ENCODE measurements at regions not wholly inside any gene's neighbourhood (a gene's known extent, or its start where the extent isn't known, plus 50 kb on each side); places are given as distances from the start of the nearest gene placed in this dataset.

GRCh38 chr4:20615486-20616260 lies 84.6 kb upstream of the PACRGL start:
- no peak for ATAC-seq (ENCODE audit: poor library complexity)
- ChIA-PET POLR2A (no interaction called here), CTCF (no interaction called here)
- no peak for TF ChIP-seq CTCF (IDR thresholded peaks at IDR 0.05)
- Histone ChIP-seq H3K27ac (ENCODE audit: low read depth in 1 of 2, low read length in 2 of 2) (no peak overlapping the region), H3K4me3 (ENCODE audit: low read length) (no peak overlapping the region), H3K27me3 (ENCODE audit: control insufficient read depth in 1 of 2, insufficient read depth in 2 of 2, low read length in 2 of 2) (no peaks in the 10 kb centered on the region), H3K4me1 (ENCODE audit: insufficient read depth, low read length) (no peaks in the 10 kb centered on the region), H3K9me3 (ENCODE audit: control insufficient read depth in 1 of 2, insufficient read depth in 1 of 2, low read length in 2 of 2) (peaks cover 0 to 7% of the 10 kb centered on the region in 2 experiments), H3K36me3 (ENCODE audit: insufficient read depth, low read length) (no peaks in the 10 kb centered on the region)
- Mint-ChIP-seq H3K27ac (no peak overlapping the region), H3K4me1 (ENCODE audit: low read depth) (peaks cover under 1% of the 10 kb centered on the region), H3K4me3 (no peak overlapping the region), H3K9me3 (no peaks in the 10 kb centered on the region), H3K36me3 (ENCODE audit: low read depth) (no peaks in the 10 kb centered on the region), H3K27me3 (no peaks in the 10 kb centered on the region)
- intact Hi-C loops (cut with DNase I, micrococcal nuclease) = no loop called here
- no peak for DNase-seq

GRCh38 chr4:20616313-20616712 lies 83.9 kb upstream of the PACRGL start:
- H3K27ac Mint-ChIP-seq = no peak overlapping the region

GRCh38 chr4:20616848-20617247 lies 83.4 kb upstream of the PACRGL start:
- TF ChIP-seq CTCF (IDR thresholded peaks at IDR 0.05) = no peak
- no peaks in the 10 kb centered on the region for H3K36me3 Mint-ChIP-seq (ENCODE audit: low read depth)
- H3K36me3 ChIP-seq (ENCODE audit: insufficient read depth, low read length) = no peaks in the 10 kb centered on the region
- peaks cover 0 to 7% of the 10 kb centered on the region in 2 experiments for H3K9me3 ChIP-seq (ENCODE audit: control insufficient read depth in 1 of 2, insufficient read depth in 1 of 2, low read length in 2 of 2)
- intact Hi-C loops (cut with DNase I, micrococcal nuclease) = no loop called here
- H3K27ac ChIP-seq (ENCODE audit: low read depth in 1 of 2, low read length in 2 of 2) = no peak overlapping the region
- DNase-seq (no peak), ATAC-seq (ENCODE audit: poor library complexity) (no peak)
- no peaks in the 10 kb centered on the region for H3K27me3 Mint-ChIP-seq
- H3K4me3 Mint-ChIP-seq = no peak overlapping the region
- H3K27ac Mint-ChIP-seq = no peak overlapping the region
- H3K27me3 ChIP-seq (ENCODE audit: control insufficient read depth in 1 of 2, insufficient read depth in 2 of 2, low read length in 2 of 2) = no peaks in the 10 kb centered on the region
- POLR2A ChIA-PET = no interaction called here
- no peaks in the 10 kb centered on the region for H3K9me3 Mint-ChIP-seq
- CTCF ChIA-PET = no interaction called here
- H3K4me1 Mint-ChIP-seq (ENCODE audit: low read depth) = peaks cover 11% of the 10 kb centered on the region
- no peak overlapping the region for H3K4me3 ChIP-seq (ENCODE audit: low read length)
- H3K4me1 ChIP-seq (ENCODE audit: insufficient read depth, low read length) = no peaks in the 10 kb centered on the region

More at GRCh38 chr4:20616313-20616712, 83.9 kb upstream of the PACRGL start:
- POLR2A ChIA-PET = no interaction called here
- ATAC-seq (ENCODE audit: poor library complexity) (no peak), DNase-seq (no peak)
- H3K36me3 ChIP-seq (ENCODE audit: insufficient read depth, low read length) = no peaks in the 10 kb centered on the region
- TF ChIP-seq CTCF (IDR thresholded peaks at IDR 0.05) = no peak
- Mint-ChIP-seq H3K27me3 (no peaks in the 10 kb centered on the region), H3K4me3 (no peak overlapping the region), H3K36me3 (ENCODE audit: low read depth) (no peaks in the 10 kb centered on the region), H3K4me1 (ENCODE audit: low read depth) (peaks cover 7% of the 10 kb centered on the region), H3K9me3 (no peaks in the 10 kb centered on the region)
- no peaks in the 10 kb centered on the region for H3K27me3 ChIP-seq (ENCODE audit: control insufficient read depth in 1 of 2, insufficient read depth in 2 of 2, low read length in 2 of 2)
- no peak overlapping the region for H3K4me3 ChIP-seq (ENCODE audit: low read length)
- CTCF ChIA-PET = no interaction called here
- intact Hi-C loops (cut with DNase I, micrococcal nuclease) = no loop called here
- peaks cover 0 to 7% of the 10 kb centered on the region in 2 experiments for H3K9me3 ChIP-seq (ENCODE audit: control insufficient read depth in 1 of 2, insufficient read depth in 1 of 2, low read length in 2 of 2)
- H3K27ac ChIP-seq (ENCODE audit: low read depth in 1 of 2, low read length in 2 of 2) = no peak overlapping the region
- H3K4me1 ChIP-seq (ENCODE audit: insufficient read depth, low read length) = no peaks in the 10 kb centered on the region
